ENCODE measurements at regions not wholly inside any gene's neighbourhood (a gene's known extent, or its start where the extent isn't known, plus 50 kb on each side); places are given as distances from the start of the nearest gene placed in this dataset.

DNA sequence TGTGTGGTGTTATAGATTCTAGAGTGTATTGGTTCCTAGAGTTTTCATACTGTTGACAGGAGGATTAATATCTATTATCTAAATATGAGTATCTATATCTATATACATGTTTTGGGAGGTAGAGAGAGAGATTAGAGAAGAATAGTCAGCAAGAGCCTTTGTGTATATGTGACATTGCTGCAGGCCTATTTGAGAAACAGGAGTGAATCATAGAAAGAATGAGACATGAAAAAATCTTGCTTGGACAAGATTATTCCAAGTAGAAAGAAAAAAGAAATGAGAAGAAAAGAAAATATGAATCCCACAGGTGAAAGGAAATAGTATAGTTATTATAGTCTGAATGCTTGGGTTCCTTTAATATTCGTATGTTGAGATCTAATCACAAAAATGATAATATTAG lies 720.4 kb downstream of the RERGL start:
- TF ChIP-seq, protein P1, sequence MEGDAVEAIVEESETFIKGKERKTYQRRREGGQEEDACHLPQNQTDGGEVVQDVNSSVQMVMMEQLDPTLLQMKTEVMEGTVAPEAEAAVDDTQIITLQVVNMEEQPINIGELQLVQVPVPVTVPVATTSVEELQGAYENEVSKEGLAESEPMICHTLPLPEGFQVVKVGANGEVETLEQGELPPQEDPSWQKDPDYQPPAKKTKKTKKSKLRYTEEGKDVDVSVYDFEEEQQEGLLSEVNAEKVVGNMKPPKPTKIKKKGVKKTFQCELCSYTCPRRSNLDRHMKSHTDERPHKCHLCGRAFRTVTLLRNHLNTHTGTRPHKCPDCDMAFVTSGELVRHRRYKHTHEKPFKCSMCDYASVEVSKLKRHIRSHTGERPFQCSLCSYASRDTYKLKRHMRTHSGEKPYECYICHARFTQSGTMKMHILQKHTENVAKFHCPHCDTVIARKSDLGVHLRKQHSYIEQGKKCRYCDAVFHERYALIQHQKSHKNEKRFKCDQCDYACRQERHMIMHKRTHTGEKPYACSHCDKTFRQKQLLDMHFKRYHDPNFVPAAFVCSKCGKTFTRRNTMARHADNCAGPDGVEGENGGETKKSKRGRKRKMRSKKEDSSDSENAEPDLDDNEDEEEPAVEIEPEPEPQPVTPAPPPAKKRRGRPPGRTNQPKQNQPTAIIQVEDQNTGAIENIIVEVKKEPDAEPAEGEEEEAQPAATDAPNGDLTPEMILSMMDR (IDR thresholded peaks at IDR 0.05; ENCODE audit: low read depth, low read length) = no peak
- TF ChIP-seq POLR2A (IDR thresholded peaks at IDR 0.05; ENCODE audit: extremely low read depth, insufficient read length) (no peak), MYC (IDR thresholded peaks at IDR 0.05; ENCODE audit: low read depth, low read length) (no peak)
- TF ChIP-seq, protein P2, sequence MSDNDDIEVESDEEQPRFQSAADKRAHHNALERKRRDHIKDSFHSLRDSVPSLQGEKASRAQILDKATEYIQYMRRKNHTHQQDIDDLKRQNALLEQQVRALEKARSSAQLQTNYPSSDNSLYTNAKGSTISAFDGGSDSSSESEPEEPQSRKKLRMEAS (IDR thresholded peaks at IDR 0.05; ENCODE audit: low read depth, low read length) = no peak

Measured in NB4 (cell line).